H9 (cell line): ENCODE measurements at regions not wholly inside any gene's neighbourhood (a gene's known extent, or its start where the extent isn't known, plus 50 kb on each side); places are given as distances from the start of the nearest gene placed in this dataset.

Experiments used
- DNase-seq: peaks from one replicate; pipeline ENCODE4 v3.0.0-alpha.2; 2017
- H2AFZ ChIP-seq: one replicate; pipeline ENCODE4 v1.6.1; 2013; ENCODE audit warnings: mild to moderate bottlenecking, low read length, control low read depth, moderate library complexity
- H2AK5ac ChIP-seq: 2 replicates; pipeline ENCODE4 v1.6.1; 2013; ENCODE audit warnings: low read length, control low read depth, mixed read lengths; ENCODE audit not compliant: insufficient read length
- H2BK120ac ChIP-seq: one replicate; pipeline ENCODE4 v1.6.1; 2013; ENCODE audit warnings: low read depth, mild to moderate bottlenecking, low read length, control low read depth, inconsistent platforms; ENCODE audit not compliant: poor library complexity, severe bottlenecking
- H2BK12ac ChIP-seq: 2 replicates; pipeline ENCODE4 v1.6.1; 2013; ENCODE audit warnings: low read length, control low read depth, mixed read lengths, low read depth; ENCODE audit not compliant: insufficient read length
- H2BK15ac ChIP-seq: 2 replicates; pipeline ENCODE4 v1.6.1; 2013; ENCODE audit warnings: low read depth, low read length, control low read depth
- H2BK20ac ChIP-seq: one replicate; pipeline ENCODE4 v1.6.1; 2013; ENCODE audit warnings: low read depth, mild to moderate bottlenecking, low read length, control low read depth, inconsistent platforms; ENCODE audit not compliant: poor library complexity, severe bottlenecking
- H2BK5ac ChIP-seq: 2 replicates; pipeline ENCODE4 v1.6.1; 2013; ENCODE audit warnings: low read length, control low read depth, mixed read lengths; ENCODE audit not compliant: insufficient read length
- H3K14ac ChIP-seq: 2 replicates; pipeline ENCODE4 v1.6.1; 2013; ENCODE audit warnings: low read length, control low read depth; ENCODE audit not compliant: insufficient read depth
- H3K18ac ChIP-seq: 2 replicates; pipeline ENCODE4 v1.6.1; 2013; ENCODE audit warnings: low read depth, mild to moderate bottlenecking, mixed read lengths, low read length, control low read depth; ENCODE audit not compliant: insufficient read length
- H3K23ac ChIP-seq: 2 replicates; pipeline ENCODE4 v1.6.1; 2013; ENCODE audit warnings: low read length, control low read depth, mixed read lengths, low read depth; ENCODE audit not compliant: insufficient read length
- H3K23me2 ChIP-seq: 2 replicates; pipeline ENCODE4 v1.6.1; 2013; ENCODE audit warnings: low read depth, mild to moderate bottlenecking, mixed read lengths, low read length, control low read depth; ENCODE audit not compliant: insufficient read length, poor library complexity, severe bottlenecking
- H3K27ac ChIP-seq: 2 replicates; pipeline ENCODE4 v1.5.1; 2013; ENCODE audit warnings: low read length, control low read depth, mixed read lengths, low read depth; ENCODE audit not compliant: insufficient read length
- H3K27me3 ChIP-seq: 2 replicates; pipeline ENCODE4 v1.6.1; 2013; ENCODE audit warnings: low read length, control low read depth, inconsistent platforms; ENCODE audit not compliant: insufficient read depth
- H3K4ac ChIP-seq: 2 replicates; pipeline ENCODE4 v1.6.1; 2013; ENCODE audit warnings: low read depth, mild to moderate bottlenecking, control low read depth, inconsistent platforms, low read length, moderate library complexity
- H3K4me1 ChIP-seq: 2 replicates; pipeline ENCODE4 v1.6.1; 2013; ENCODE audit warnings: low read length, control low read depth, inconsistent platforms; ENCODE audit not compliant: insufficient read depth
- H3K4me2 ChIP-seq: 2 replicates; pipeline ENCODE4 v1.6.1; 2013; ENCODE audit warnings: low read length, control low read depth, mixed read lengths; ENCODE audit not compliant: insufficient read length, insufficient read depth
- H3K56ac ChIP-seq: 2 replicates; pipeline ENCODE4 v1.6.1; 2013; ENCODE audit warnings: low read depth, mild to moderate bottlenecking, mixed read lengths, low read length, control low read depth; ENCODE audit not compliant: insufficient read length
- H3K79me1 ChIP-seq: 2 replicates; pipeline ENCODE4 v1.6.1; 2013; ENCODE audit warnings: low read depth, mild to moderate bottlenecking, moderate library complexity, low read length, control low read depth, inconsistent platforms; ENCODE audit not compliant: insufficient read depth, poor library complexity, severe bottlenecking
- H3K79me2 ChIP-seq: 2 replicates; pipeline ENCODE4 v1.6.1; 2013; ENCODE audit warnings: low read length, control low read depth, inconsistent platforms; ENCODE audit not compliant: insufficient read depth
- H3K9ac ChIP-seq: 2 replicates; pipeline ENCODE4 v1.6.1; 2013; ENCODE audit warnings: low read length, control low read depth, mixed read lengths; ENCODE audit not compliant: insufficient read length; ENCODE audit errors: extremely low read depth
- H3K9me3 ChIP-seq: one replicate; pipeline ENCODE4 v1.6.1; 2013; ENCODE audit warnings: low read depth, low read length, inconsistent platforms; ENCODE audit not compliant: control insufficient read depth
- H3T11ph ChIP-seq: one replicate; pipeline ENCODE4 v1.6.1; 2013; ENCODE audit warnings: mild to moderate bottlenecking, low read length, control low read depth, inconsistent platforms
- H4K20me1 ChIP-seq: one replicate; pipeline ENCODE4 v1.6.1; 2013; ENCODE audit not compliant: control insufficient read depth, insufficient read length, insufficient read depth
- H4K5ac ChIP-seq: 2 replicates; pipeline ENCODE4 v1.6.1; 2013; ENCODE audit warnings: low read depth, mild to moderate bottlenecking, mixed read lengths, low read length, control low read depth; ENCODE audit not compliant: insufficient read length
- H4K8ac ChIP-seq: replicated peaks from 2 replicates; pipeline ENCODE4 v1.6.1; 2013; ENCODE audit warnings: low read length, control low read depth, mixed read lengths, low read depth; ENCODE audit not compliant: insufficient read length
- H4K91ac ChIP-seq: 2 replicates; pipeline ENCODE4 v1.6.1; 2013; ENCODE audit warnings: low read depth, mild to moderate bottlenecking, moderate library complexity, mixed read lengths, low read length, control low read depth; ENCODE audit not compliant: insufficient read length
- H3K27ac Mint-ChIP-seq, 3 experiments: 2 replicates in 2 of 3; 3 replicates in 1 of 3; pipeline ENCODE4 v1.8.0; 2020 to 2021; ENCODE audit warnings: mixed read lengths in 3 of 3, mild to moderate bottlenecking in 1 of 3, moderate library complexity in 1 of 3
- H3K27me3 Mint-ChIP-seq: 2 replicates; pipeline ENCODE4 v1.8.0; 2021; ENCODE audit warnings: low read depth, mild to moderate bottlenecking, moderate library complexity, mixed read lengths
- H3K36me3 Mint-ChIP-seq, 3 experiments: 2 replicates in 2 of 3; 3 replicates in 1 of 3; pipeline ENCODE4 v1.8.0; 2020 to 2021; ENCODE audit warnings: low read depth in 3 of 3, mixed read lengths in 3 of 3; ENCODE audit not compliant: insufficient read depth in 1 of 3
- H3K4me1 Mint-ChIP-seq, 2 experiments: 2 replicates each; pipeline ENCODE4 v1.8.0; 2020; ENCODE audit warnings: mixed read lengths in 2 of 2
- H3K4me3 Mint-ChIP-seq, 2 experiments: 2 replicates in 1 of 2; 3 replicates in 1 of 2; pipeline ENCODE4 v1.8.0; 2020 to 2021; ENCODE audit warnings: mild to moderate bottlenecking in 2 of 2, mixed read lengths in 2 of 2, moderate library complexity in 1 of 2
- H3K9me3 Mint-ChIP-seq, 2 experiments: 2 replicates in 1 of 2; 3 replicates in 1 of 2; pipeline ENCODE4 v1.8.0; 2020; ENCODE audit warnings: mild to moderate bottlenecking in 2 of 2, mixed read lengths in 2 of 2, moderate library complexity in 1 of 2
- CTCF ChIP-seq: fragments of 200-600 bp; sonication (generic); conservative IDR thresholded peaks from 3 replicates; pipeline ENCODE4 v1.8.0; 2021; ENCODE audit warnings: antibody characterized with exemption, mild to moderate bottlenecking
- WGBS: extraction: QIAGEN DNeasy Blood & Tissue Kit; methylation state at CpG from one replicate; pipeline ENCODE4 v1.1.7; 2013; ENCODE audit warnings: missing lambda C conversion rate, low lambda C conversion rate, mixed read lengths; ENCODE audit not compliant: insufficient read length; ENCODE audit errors: extremely low coverage; 5-methylcytosine and 5-hydroxymethylcytosine counted together

- no peaks in the 10 kb centered on the region for H3K79me2 ChIP-seq
- TF ChIP-seq CTCF, result no peak
- H4K8ac ChIP-seq, result no peak overlapping the region
- H3K14ac ChIP-seq, result no peak overlapping the region
- no peak overlapping the region for H2BK15ac ChIP-seq
- no peak overlapping the region for H3K9ac ChIP-seq
- H4K20me1 ChIP-seq, result no peaks in the 10 kb centered on the region
- H3K18ac ChIP-seq, result no peak overlapping the region
- H3T11ph ChIP-seq, result no peak overlapping the region
- DNase-seq, result no peak
- H3K56ac ChIP-seq, result no peak overlapping the region
- H3K27me3 Mint-ChIP-seq, result no peaks in the 10 kb centered on the region
- no CpG with 5 or more reads among the region's 2 CpGs for WGBS
- H2BK5ac ChIP-seq, result no peak overlapping the region
- no peak overlapping the region for H3K23ac ChIP-seq
- no peak overlapping the region for H2AK5ac ChIP-seq
- no peaks in the 10 kb centered on the region for H3K9me3 ChIP-seq
- H2BK20ac ChIP-seq, result no peak overlapping the region
- H3K27me3 ChIP-seq, result no peaks in the 10 kb centered on the region
- no peaks in the 10 kb centered on the region for H3K79me1 ChIP-seq
- no peaks in the 10 kb centered on the region for H3K36me3 Mint-ChIP-seq
- no peak overlapping the region for H3K4me3 Mint-ChIP-seq
- H4K91ac ChIP-seq, result no peak overlapping the region
- H2AFZ ChIP-seq, result no peak overlapping the region
- H2BK12ac ChIP-seq, result no peak overlapping the region
- H3K4ac ChIP-seq, result no peak overlapping the region
- no peaks in the 10 kb centered on the region for H3K23me2 ChIP-seq
- no peaks in the 10 kb centered on the region for H3K9me3 Mint-ChIP-seq
- no peaks in the 10 kb centered on the region for H3K4me1 ChIP-seq
- H3K4me1 Mint-ChIP-seq, result no peaks in the 10 kb centered on the region; a peak in 1 of 4 replicates
- no peak overlapping the region for H3K4me2 ChIP-seq
- H3K27ac Mint-ChIP-seq, result no peak overlapping the region
- no peak overlapping the region for H3K27ac ChIP-seq
- H2BK120ac ChIP-seq, result no peak overlapping the region
- H4K5ac ChIP-seq, result no peak overlapping the region
Measured at GRCh38 chr2:58401936-58402335, 160.8 kb upstream of the FANCL start.
